GM18873 (cell line): ENCODE measurements at regions not wholly inside any gene's neighbourhood (a gene's known extent, or its start where the extent isn't known, plus 50 kb on each side); places are given as distances from the start of the nearest gene placed in this dataset.

Source experiments
- ATAC-seq: cut with Tn5 transposase; IDR thresholded peaks from one replicate; pipeline ENCODE4 v1.9.1; 2021; ENCODE audit warnings: mild to moderate bottlenecking, moderate library complexity, moderate number of reproducible peaks; ENCODE audit not compliant: unreplicated experiment, low FRiP score

GRCh38 chr4:171202908-171203307, 610.3 kb upstream of the GALNTL6 start:
- ATAC-seq, result no peak

GRCh38 chr4:171186700-171187099, 626.5 kb upstream of the GALNTL6 start:
- ATAC-seq, result no peak

DNA sequence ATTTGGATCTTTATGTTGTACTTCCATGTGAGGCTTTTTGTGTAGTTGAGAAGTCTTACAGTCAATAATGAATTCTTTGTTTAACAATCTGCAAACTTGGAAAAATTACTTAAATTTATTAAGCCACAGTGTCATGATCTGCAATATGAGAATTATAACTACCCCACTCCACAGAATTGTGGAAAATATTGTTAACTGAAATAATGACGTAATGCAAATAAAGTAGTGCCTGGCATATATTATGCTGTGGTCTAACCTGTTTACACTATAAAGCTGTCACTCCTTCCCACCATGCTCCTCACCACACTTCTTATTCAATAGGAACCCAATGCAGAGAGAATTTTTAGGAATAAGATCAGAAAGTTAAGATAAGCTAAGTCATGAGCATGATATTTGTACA, 632.1 kb upstream of the GALNTL6 start:
- no peak for ATAC-seq

DNA sequence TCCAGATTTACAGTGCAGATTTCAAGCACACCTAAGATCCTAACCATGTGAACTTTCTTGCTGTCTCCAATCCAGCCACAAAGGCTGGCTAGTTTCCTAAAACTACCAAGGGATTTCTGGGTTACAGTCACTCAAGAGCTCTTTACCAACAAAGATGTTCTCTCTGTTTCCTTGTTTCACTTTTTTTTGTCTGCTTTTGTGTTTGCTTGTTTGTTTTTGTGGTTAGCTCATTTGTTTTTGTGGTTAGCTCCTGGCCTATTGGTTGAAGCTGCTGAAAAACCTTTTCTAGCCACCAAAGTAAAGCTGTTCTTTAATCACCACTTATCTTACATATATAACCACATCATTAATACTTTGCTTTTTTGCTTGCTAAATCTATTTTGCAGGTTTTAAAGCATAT, 642.5 kb upstream of the GALNTL6 start:
- no peak for ATAC-seq

DNA sequence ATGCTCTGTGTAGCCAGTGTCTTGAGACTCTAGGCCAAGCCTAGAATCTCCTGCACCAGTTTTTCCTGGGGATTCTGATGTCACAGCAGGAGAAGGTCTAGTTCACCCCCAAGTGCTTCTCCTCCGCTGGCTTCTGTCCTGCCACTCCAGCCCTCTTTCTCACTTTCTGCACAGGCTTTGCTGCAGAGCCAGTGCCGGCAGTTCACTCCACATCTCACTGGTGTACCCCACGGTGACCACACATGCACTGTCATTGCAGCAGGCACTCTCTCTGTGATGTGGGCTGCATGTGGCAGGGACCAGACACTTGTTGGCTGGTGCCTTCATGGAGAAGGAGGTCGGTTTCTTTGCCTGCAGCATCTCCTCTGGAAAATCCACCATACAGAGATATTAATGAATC, 643.8 kb upstream of the GALNTL6 start:
- ATAC-seq, result no peak

DNA sequence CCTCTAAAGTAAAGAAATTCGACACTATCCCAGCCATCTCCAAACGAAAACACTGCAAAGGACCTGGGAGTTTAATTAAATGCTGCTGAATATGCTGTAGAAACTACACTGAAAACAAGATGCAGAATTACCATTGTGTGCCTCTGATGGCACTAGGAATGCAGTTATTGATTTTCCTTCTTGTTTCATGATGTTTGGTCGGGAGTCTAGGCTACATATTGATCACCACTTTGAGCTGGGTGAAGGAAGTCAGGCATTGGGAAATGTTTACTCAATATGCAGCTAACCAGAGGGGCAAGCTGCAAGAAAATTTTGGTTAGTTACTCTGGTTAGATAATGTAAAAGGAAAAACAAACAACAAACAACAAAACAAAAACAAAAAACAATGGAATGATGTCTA, 650.7 kb upstream of the GALNTL6 start:
- no peak for ATAC-seq

- ATAC-seq, result no peak
Measured at GRCh38 chr4:171157462-171158082, 655.6 kb upstream of the GALNTL6 start.

DNA sequence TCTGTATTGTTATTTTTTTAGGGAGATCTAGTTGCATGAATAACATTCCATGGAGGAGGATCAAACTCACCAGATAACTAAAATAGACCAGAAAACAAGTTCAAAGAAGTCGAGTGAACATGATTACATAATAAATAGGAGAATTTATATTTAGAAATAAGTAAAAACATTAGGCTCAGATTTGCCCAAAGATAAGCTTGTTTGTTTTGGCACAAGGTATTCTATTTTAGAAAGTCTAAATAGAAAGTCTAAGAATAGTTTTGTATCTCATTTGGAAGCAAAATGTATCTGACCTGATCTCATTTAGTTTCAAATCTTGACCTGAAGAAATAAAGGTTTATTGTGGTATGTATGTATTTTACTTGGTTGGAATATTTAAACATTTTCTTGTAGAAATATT, 670.6 kb upstream of the GALNTL6 start:
- ATAC-seq, result no peak

DNA sequence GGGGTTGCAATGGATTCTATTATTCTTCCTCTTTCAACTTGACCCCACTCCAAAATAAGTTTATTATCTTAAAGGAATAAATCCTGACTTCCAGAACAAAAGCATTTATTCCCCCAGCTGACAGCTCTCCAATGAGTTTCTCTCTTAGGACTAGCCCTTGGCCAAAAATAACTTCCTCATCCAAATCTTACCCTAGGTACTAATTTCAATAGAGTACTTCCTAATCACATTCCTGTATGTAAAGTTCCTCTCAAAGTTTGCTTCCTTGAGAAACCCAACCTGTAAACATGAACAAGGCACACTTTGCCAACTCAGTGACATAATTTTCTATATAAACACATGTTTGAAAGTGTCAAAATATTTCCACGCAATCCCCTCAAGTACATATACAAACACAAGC, 671.2 kb upstream of the GALNTL6 start:
- no peak for ATAC-seq

DNA sequence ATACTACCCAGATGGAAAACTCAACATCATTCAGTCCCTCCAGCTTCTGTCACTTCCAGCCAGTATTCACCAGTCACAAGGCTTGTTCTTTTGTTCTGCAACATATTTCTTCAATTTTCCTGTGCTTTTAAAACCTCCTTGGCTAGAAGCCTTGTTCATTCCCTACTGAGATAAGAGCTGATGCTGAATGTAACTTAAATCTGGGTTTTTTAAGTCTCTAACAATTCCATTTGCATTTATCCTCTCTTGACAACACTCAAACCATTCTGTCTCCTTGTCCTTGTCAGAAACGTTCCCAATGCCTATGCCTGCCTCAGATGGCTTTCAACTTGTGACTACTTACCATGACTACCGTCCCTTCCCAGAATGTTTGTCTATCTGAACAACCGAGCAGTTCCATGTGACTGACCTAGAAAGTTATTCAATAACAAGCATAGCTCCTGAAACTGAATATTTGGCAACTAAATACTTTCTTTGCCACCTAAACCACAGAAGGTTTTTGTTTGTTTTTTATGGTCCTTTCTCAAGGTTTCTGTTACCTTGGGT, 682.9 kb upstream of the GALNTL6 start:
- ATAC-seq, result no peak

- ATAC-seq, result no peak
Measured at GRCh38 chr4:171118091-171118490, 695.1 kb upstream of the GALNTL6 start.

DNA sequence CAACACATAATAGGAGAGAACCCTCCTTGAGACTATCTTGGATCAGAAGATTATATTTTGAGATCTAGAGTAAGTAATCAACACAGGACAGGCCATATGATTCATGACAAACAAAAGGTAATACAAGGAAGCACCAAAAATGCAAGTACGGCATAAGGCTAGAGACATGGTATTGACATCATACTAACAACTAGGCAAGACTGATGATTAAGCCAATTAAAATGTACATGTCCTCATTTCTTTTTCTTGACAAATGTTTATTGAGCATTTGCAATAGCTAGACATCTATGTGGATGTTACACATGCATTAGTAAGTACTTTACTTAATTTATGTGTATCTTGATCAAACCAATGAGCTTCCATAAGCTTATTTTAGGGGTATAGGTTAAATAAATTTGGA, 695.7 kb upstream of the GALNTL6 start:
- ATAC-seq, result no peak

- no peak for ATAC-seq
Measured at GRCh38 chr4:171101845-171102244, 711.4 kb upstream of the GALNTL6 start.

GRCh38 chr4:171087089-171087488, 726.1 kb upstream of the GALNTL6 start:
- ATAC-seq, result no peak

GRCh38 chr4:171067422-171067821, 745.8 kb upstream of the GALNTL6 start:
- no peak for ATAC-seq

DNA sequence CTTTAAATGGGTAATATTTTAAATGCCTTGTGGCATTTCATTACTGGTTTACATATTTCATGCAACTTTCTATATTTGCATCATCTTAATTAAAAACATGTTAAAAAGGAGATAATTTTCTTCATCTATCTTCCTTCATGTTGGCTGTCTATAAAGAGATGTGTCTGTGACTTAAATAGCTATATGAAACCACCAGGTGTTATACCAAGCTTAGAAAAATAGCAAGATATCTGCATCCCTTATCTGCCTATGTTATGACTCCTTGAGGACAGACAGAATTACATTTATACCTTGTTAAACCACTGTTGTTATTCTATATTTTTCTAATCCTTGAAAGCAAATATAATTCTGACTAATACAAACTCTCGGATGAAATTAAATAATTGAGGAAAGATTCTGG, 763.8 kb upstream of the GALNTL6 start:
- ATAC-seq, result no peak

DNA sequence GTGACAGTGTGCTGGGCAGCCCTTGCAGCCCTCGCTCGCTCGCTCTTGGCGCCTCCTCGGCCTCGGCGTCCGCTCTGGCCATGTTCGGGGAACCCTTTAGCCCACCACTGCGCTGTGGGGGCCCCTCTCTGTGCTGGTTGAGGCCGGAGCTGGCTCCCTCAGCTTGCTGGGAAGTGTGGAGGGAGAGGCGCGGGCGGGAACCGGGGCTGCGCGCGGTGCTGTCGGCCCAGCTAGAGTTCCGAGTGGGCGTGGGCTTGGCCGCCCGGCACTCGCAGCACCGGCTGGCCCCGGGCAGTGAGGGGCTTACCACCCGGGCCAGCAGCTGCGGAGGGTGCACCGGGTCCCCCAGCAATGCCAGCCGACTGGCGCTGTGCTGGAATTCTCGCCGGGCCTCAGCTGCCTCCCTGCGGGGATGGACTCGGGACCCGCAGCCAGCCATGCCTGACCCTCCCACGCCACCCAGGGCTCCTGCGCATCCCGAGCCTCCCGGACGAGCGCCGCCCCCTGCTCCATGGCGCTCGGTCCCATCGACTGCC, 770.1 kb upstream of the GALNTL6 start:
- no peak for ATAC-seq

DNA sequence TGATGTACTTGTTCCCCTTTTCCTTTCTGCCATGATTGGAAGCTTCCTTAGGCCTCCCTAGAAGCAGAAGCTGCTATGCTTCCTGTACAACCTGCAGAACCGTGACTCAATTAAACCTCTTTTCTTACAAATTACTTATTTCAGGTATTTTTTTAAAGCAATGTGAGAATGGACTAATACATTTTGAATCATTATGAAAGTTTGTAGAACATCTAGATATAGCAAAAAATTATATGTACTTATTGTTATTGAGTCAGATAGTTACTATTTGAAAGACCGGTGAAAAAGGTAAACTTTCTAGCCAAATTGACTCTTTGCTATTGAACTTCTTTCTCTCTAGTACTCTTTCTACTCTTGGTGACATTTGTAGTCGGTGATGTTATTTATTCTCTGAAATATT, 777.3 kb upstream of the GALNTL6 start:
- ATAC-seq, result no peak

GRCh38 chr4:171031338-171031737, 781.9 kb upstream of the GALNTL6 start:
- no peak for ATAC-seq

- ATAC-seq, result no peak
Measured at GRCh38 chr4:171025776-171026175, 787.4 kb upstream of the GALNTL6 start.

DNA sequence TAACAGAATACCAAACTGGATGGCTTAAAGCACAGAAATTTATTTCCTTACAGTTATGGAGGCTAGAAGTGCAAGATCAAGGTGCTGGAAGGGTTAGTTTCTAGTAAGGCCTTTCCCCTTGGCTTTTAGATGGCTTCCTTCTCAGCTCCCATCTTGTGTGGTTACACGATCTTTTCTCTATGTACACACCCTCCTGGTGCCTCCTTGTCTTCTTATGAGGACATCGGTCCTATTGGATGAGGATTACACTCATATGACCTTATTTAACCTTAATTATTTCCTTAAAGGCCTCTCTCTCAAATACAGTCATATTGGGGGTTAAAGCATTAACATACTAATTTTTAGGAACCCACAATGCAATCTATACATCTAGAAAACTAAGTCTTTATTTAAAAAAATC, 787.9 kb upstream of the GALNTL6 start:
- ATAC-seq, result no peak

DNA sequence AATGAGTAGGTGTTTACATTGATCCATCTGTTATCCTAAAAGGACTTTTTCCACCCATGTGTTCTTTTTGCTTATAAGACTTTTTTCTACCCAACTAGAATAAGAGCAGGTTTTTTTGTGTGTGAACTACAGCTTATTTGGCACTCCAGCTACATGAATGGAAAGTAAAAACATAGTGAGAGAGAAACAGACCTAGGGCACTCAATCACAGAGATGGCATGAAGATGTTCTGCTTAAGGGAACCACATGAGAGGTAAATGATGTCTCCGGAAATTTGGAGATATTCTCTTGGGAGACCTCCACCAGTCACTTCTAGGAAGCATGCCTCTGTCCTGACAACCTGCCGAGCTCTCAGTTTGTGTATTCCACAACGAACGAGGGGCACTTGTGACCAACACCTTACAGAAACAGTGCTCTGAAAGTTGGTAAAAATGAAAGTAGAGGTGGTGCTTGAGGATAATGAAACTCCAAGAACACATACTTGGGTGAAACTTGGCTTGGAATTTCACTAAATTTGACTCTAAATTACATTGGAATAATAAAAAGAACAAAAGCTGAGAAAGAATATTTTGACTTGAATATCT, 788.4 kb upstream of the GALNTL6 start:
- ATAC-seq, result no peak
